Lower leg skin (tissue), 4 donors: ENCODE measurements at regions not wholly inside any gene's neighbourhood (a gene's known extent, or its start where the extent isn't known, plus 50 kb on each side); places are given as distances from the start of the nearest gene placed in this dataset.

ENCODE experiments used
- DNase-seq, 2 donors: peaks; one replicate each; pipeline ENCODE4 v3.0.0-alpha.2; 2019; ENCODE audit warnings: low spot score in 2 of 2
- H3K4me3 ChIP-seq: fragments of 200-600 bp; sonication (generic); 2 replicates; pipeline ENCODE4 v1.5.1; 2017; ENCODE audit warnings: mild to moderate bottlenecking, low read depth; ENCODE audit not compliant: poor library complexity, severe bottlenecking
- POLR2A ChIP-seq, 2 donors: fragments of 450-650 bp; IDR thresholded peaks; one replicate each; pipeline ENCODE4 v1.6.1; 2016 to 2017; ENCODE audit warnings: antibody characterized with exemption in 2 of 2, mild to moderate bottlenecking in 1 of 2, moderate library complexity in 1 of 2
- WGBS, 2 donors: methylation state at CpG; one replicate each; pipeline ENCODE4 v1.1.5; 2018; 5-methylcytosine and 5-hydroxymethylcytosine counted together
- intact Hi-C: fragments of 100-400 bp; cut with DNase I; formaldehyde crosslinking; loops from one replicate; pipeline ENCODE4 v1.15.0; 2023; ENCODE audit warnings: low total_unique reads
- TF ChIP-seq, protein P1 (sequence below), 3 donors: fragments of 450-650 bp; IDR thresholded peaks; one replicate each; pipeline ENCODE4 v1.5.1; 2016; ENCODE audit warnings: antibody characterized with exemption in 3 of 3, mild to moderate bottlenecking in 3 of 3, moderate library complexity in 2 of 3

DNA sequence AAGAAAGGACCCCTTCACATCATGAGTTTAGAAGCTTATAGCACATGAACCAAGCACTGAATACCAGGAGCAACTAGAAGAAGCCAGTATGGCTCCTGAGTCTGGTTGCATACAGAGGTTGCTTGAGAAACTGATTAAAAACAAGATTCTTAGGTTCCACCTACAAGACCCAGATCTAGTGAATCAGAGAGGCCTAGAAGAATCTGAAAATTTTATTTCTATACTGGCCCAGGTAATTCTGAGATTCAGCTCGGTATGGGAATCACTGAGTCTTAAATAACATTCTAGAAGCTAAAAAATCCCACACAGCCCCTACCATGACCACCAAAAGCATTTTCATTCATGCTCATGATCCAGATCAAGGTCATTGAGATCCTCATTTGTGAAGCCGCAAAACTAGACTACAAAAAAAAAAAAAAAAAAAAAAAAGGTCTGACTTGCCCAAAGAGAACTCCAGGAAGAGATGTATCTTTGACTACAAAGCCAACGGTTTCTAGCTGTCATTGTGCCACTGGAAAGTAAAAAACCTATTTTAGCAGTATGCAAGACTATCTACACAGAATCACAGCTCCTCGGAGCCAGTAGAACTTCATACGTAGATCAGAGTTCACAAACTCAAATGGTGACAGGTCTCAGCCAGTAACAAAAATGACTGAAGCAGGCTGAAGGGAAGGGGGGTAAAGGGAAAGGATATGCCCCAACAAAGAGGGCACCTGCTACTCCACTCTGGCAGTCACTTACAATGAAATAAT, 168.4 kb upstream of the EGLN3 start:
- intact Hi-C loops = no loop called here
- no peak for DNase-seq
- TF ChIP-seq POLR2A (IDR thresholded peaks at IDR 0.05) = no peak
- TF ChIP-seq, protein P1, sequence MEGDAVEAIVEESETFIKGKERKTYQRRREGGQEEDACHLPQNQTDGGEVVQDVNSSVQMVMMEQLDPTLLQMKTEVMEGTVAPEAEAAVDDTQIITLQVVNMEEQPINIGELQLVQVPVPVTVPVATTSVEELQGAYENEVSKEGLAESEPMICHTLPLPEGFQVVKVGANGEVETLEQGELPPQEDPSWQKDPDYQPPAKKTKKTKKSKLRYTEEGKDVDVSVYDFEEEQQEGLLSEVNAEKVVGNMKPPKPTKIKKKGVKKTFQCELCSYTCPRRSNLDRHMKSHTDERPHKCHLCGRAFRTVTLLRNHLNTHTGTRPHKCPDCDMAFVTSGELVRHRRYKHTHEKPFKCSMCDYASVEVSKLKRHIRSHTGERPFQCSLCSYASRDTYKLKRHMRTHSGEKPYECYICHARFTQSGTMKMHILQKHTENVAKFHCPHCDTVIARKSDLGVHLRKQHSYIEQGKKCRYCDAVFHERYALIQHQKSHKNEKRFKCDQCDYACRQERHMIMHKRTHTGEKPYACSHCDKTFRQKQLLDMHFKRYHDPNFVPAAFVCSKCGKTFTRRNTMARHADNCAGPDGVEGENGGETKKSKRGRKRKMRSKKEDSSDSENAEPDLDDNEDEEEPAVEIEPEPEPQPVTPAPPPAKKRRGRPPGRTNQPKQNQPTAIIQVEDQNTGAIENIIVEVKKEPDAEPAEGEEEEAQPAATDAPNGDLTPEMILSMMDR (IDR thresholded peaks at IDR 0.05) = no peak
- no peak overlapping the region for H3K4me3 ChIP-seq
- 85% methylated on average over 5 of the region's 5 CpGs for WGBS, 2 donors

DNA sequence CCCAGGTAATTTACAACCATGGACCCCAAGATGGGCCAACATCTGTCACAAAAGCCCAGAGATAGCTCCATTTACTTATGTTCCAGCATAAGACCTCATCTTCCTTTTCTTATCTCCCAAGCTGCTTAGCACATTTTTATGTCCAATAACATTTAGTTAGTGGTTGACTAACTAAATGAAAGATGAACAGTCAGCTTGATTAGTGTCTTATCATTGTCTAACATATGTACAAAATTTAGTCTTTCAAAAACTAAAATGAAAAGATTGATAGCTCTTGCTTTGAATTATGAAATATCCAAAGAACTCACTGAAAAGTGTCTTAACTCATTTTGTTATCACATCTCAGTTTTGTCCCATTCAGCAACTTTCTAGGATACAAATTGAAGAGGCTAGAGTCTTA, 163.1 kb upstream of the EGLN3 start:
- no peak overlapping the region for H3K4me3 ChIP-seq
- TF ChIP-seq, protein P1 (IDR thresholded peaks at IDR 0.05) = no peak
- TF ChIP-seq POLR2A (IDR thresholded peaks at IDR 0.05) = no peak

DNA sequence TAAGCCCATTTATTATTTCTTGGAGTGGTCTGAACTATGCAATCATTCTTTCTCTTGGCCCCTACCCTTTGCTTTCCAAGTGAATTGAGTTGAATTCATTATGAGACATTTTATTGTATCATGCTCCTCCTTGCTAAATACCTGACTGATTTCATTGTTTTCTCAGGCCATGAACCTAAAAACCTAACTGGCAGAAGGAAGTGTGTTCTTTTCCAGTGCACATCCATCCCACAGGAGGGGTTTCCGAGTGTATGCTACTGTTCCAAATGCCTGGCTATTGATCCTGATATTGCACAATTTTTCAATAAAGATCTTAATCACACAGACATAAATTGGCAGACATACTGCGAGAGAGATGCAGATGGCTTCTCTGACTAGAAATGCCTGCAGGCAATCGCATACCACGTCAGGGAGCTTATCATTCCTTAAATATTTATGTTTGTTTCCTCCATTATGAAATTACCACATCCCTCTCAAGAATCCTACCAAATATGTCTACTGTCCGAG, 162.2 kb upstream of the EGLN3 start:
- 29 to 30% methylated on average over 5 of the region's 5 CpGs for WGBS, 2 donors
- TF ChIP-seq, protein P1 (IDR thresholded peaks at IDR 0.05) = no peak
- no peak for TF ChIP-seq POLR2A (IDR thresholded peaks at IDR 0.05)
- H3K4me3 ChIP-seq = no peak overlapping the region
- no peak for DNase-seq
- intact Hi-C loops = no loop called here

More for the DNA sequence above, 163.1 kb upstream of the EGLN3 start:
- intact Hi-C loops = no loop called here
- DNase-seq = no peak

DNA sequence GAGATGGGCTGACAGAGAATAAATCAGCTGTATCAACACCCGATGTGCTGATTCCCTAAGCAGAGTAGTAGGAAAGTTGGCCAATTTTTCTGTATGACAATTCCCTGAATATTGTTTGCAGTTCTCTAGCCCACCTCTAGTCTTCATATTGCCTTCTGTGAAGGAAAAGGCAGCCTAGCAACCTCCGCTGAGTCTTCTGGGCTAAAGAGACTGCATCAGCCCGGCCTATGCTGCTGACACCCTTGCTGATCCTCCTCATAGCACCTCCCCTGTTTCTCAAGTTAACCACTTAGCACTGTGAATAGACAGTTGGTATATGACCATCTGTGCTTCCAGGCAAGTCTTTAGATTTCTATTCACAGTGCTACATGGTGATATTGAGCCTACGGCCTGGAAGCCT, 161.1 kb upstream of the EGLN3 start:
- no peak for TF ChIP-seq POLR2A (IDR thresholded peaks at IDR 0.05)
- TF ChIP-seq, protein P1 (IDR thresholded peaks at IDR 0.05) = no peak
- no peak for DNase-seq
- no peak overlapping the region for H3K4me3 ChIP-seq
- 62 to 67% methylated on average over 4 of the region's 4 CpGs for WGBS, 2 donors
- intact Hi-C loops = no loop called here

DNA sequence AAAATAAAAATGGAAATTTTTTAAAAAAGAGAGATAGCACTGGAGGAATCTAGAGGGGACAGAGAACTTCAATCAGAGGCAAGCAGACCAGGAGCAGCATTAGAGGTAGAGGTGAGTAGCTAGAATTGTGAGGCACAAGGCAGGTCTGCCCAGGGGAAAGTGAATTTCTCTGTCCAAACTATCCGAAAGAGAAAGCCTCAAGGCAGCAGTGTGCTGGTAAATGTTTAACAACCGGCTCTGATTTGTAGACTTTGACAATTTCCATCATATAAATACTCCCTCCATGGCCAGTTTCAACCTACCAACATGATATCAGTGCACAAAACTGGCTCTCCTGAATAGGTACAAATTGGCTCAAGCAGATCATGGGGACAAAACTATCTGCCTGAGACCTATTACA, 160.6 kb upstream of the EGLN3 start:
- WGBS, 2 donors = 71 to 79% methylated on average over 2 of the region's 2 CpGs

More for the DNA sequence above, 160.6 kb upstream of the EGLN3 start:
- intact Hi-C loops = no loop called here
- no peak overlapping the region for H3K4me3 ChIP-seq
- DNase-seq = no peak
- TF ChIP-seq, protein P1 (IDR thresholded peaks at IDR 0.05) = no peak
- TF ChIP-seq POLR2A (IDR thresholded peaks at IDR 0.05) = no peak
